ENCODE measurements at regions not wholly inside any gene's neighbourhood (a gene's known extent, or its start where the extent isn't known, plus 50 kb on each side); places are given as distances from the start of the nearest gene placed in this dataset.

- DNase-seq (ENCODE audit: low spot score) = peak; percentile 16
- no peaks in the 10 kb centered on the region for H3K4me1 Mint-ChIP-seq (ENCODE audit: unreplicated experiment)
- no peaks in the 10 kb centered on the region for H3K36me3 Mint-ChIP-seq (ENCODE audit: low read depth, unreplicated experiment)
- TF ChIP-seq CTCF (IDR thresholded peaks at IDR 0.05; ENCODE audit: unreplicated experiment) = peak; percentile 80
- H3K4me3 Mint-ChIP-seq (ENCODE audit: unreplicated experiment) = no peak overlapping the region
- no peaks in the 10 kb centered on the region for H3K9me3 Mint-ChIP-seq (ENCODE audit: unreplicated experiment)
- no peak overlapping the region for H3K27ac Mint-ChIP-seq (ENCODE audit: unreplicated experiment)
- H3K27me3 Mint-ChIP-seq (ENCODE audit: unreplicated experiment) = no peaks in the 10 kb centered on the region
Observed at GRCh38 chr14:48398675-48399282, 723.4 kb upstream of the MDGA2 start.

DNA sequence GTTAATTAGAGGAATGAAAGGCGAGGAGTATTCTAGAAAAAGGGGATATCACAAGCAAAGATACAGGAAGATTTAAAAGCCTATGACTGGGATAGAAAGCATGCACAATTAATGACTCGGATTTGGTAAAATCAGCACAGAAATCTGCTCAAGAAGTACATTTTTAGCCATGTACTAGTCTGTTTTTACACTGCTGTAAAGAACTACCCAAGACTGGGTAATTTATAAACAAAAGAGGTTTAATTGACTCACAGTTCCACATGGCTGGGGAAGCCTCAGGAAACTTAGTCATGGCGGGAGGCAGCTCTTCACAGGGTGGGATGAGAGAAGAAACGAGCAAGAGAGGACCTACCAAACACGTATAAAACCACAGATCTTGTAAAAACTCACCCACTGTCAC, 716.3 kb upstream of the MDGA2 start:
- no peak for TF ChIP-seq CTCF (IDR thresholded peaks at IDR 0.05; ENCODE audit: unreplicated experiment)
- H3K9me3 Mint-ChIP-seq (ENCODE audit: unreplicated experiment) = no peaks in the 10 kb centered on the region
- no peaks in the 10 kb centered on the region for H3K27me3 Mint-ChIP-seq (ENCODE audit: unreplicated experiment)
- DNase-seq (ENCODE audit: low spot score) = no peak
- H3K36me3 Mint-ChIP-seq (ENCODE audit: low read depth, unreplicated experiment) = no peaks in the 10 kb centered on the region
- H3K4me3 Mint-ChIP-seq (ENCODE audit: unreplicated experiment) = no peak overlapping the region
- no peaks in the 10 kb centered on the region for H3K4me1 Mint-ChIP-seq (ENCODE audit: unreplicated experiment)
- H3K27ac Mint-ChIP-seq (ENCODE audit: unreplicated experiment) = no peak overlapping the region

- H3K4me1 Mint-ChIP-seq (ENCODE audit: unreplicated experiment) = no peaks in the 10 kb centered on the region
- TF ChIP-seq CTCF (IDR thresholded peaks at IDR 0.05; ENCODE audit: unreplicated experiment) = no peak
- H3K4me3 Mint-ChIP-seq (ENCODE audit: unreplicated experiment) = no peak overlapping the region
- DNase-seq (ENCODE audit: low spot score) = no peak
- H3K27ac Mint-ChIP-seq (ENCODE audit: unreplicated experiment) = no peak overlapping the region
- no peaks in the 10 kb centered on the region for H3K9me3 Mint-ChIP-seq (ENCODE audit: unreplicated experiment)
- H3K27me3 Mint-ChIP-seq (ENCODE audit: unreplicated experiment) = no peaks in the 10 kb centered on the region
- H3K36me3 Mint-ChIP-seq (ENCODE audit: low read depth, unreplicated experiment) = no peaks in the 10 kb centered on the region
Observed at GRCh38 chr14:48390346-48390745, 714.9 kb upstream of the MDGA2 start.

DNA sequence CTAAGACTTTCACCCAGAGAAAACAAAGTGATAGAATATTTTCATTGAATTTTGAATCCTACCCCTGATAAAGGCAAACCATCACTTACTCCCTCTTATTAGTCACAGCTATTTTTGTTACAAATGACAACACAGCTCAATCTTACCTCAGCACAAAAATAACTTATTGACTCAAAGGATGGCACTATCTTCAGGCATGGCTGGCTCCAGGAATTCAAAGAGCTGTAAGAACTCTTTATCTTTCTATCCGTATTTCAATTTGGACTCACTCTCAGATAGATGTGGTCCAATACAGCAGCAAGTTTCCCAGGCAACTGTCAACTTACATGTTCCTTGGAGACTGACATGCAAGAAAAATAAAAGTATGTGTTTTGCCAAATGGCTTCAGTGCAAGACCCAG, 709.4 kb upstream of the MDGA2 start:
- no peak overlapping the region for H3K4me3 Mint-ChIP-seq (ENCODE audit: unreplicated experiment)
- no peak overlapping the region for H3K27ac Mint-ChIP-seq (ENCODE audit: unreplicated experiment)
- H3K36me3 Mint-ChIP-seq (ENCODE audit: low read depth, unreplicated experiment) = no peaks in the 10 kb centered on the region
- H3K4me1 Mint-ChIP-seq (ENCODE audit: unreplicated experiment) = no peaks in the 10 kb centered on the region
- DNase-seq (ENCODE audit: low spot score) = no peak
- H3K27me3 Mint-ChIP-seq (ENCODE audit: unreplicated experiment) = no peaks in the 10 kb centered on the region
- H3K9me3 Mint-ChIP-seq (ENCODE audit: unreplicated experiment) = no peaks in the 10 kb centered on the region
- no peak for TF ChIP-seq CTCF (IDR thresholded peaks at IDR 0.05; ENCODE audit: unreplicated experiment)

- TF ChIP-seq CTCF (IDR thresholded peaks at IDR 0.05; ENCODE audit: unreplicated experiment) = no peak
- no peak overlapping the region for H3K27ac Mint-ChIP-seq (ENCODE audit: unreplicated experiment)
- H3K36me3 Mint-ChIP-seq (ENCODE audit: low read depth, unreplicated experiment) = no peaks in the 10 kb centered on the region
- no peaks in the 10 kb centered on the region for H3K9me3 Mint-ChIP-seq (ENCODE audit: unreplicated experiment)
- H3K27me3 Mint-ChIP-seq (ENCODE audit: unreplicated experiment) = no peaks in the 10 kb centered on the region
- H3K4me1 Mint-ChIP-seq (ENCODE audit: unreplicated experiment) = no peaks in the 10 kb centered on the region
- no peak overlapping the region for H3K4me3 Mint-ChIP-seq (ENCODE audit: unreplicated experiment)
- no peak for DNase-seq (ENCODE audit: low spot score)
Observed at GRCh38 chr14:48382961-48383360, 707.6 kb upstream of the MDGA2 start.

All from endothelial cell (in vitro differentiated cells).